HG02763 (cell line): ENCODE measurements at regions not wholly inside any gene's neighbourhood (a gene's known extent, or its start where the extent isn't known, plus 50 kb on each side); places are given as distances from the start of the nearest gene placed in this dataset.

Experiments used
- ATAC-seq: cut with Tn5 transposase; IDR thresholded peaks from one replicate; pipeline ENCODE4 v1.9.1; 2021; ENCODE audit warnings: mild to moderate bottlenecking, moderate library complexity; ENCODE audit not compliant: unreplicated experiment

DNA sequence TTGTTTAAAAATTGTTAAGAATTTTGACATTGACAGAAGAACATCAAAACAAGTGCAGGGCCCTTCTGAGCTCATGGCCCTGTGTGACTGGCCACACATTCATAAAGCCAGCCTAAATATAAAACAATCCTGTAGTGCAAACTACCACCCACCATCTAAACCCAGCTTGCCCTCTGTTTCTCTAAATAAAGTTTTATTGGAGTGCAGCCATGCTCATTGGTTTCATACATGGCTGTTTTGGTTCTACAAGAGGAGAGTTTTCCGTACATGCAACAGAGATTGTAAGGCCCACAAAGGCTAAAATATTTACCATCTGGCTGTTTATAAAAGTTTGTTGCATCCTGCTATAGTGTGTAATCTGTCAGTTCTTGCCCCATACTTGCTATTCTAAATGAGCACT is 54.6 kb upstream of the TRIM24 start:
- no peak for ATAC-seq

GRCh38 chr7:138407792-138408191 is 52.3 kb upstream of the TRIM24 start:
- no peak for ATAC-seq
